ENCODE measurements at regions not wholly inside any gene's neighbourhood (a gene's known extent, or its start where the extent isn't known, plus 50 kb on each side); places are given as distances from the start of the nearest gene placed in this dataset.

DNA sequence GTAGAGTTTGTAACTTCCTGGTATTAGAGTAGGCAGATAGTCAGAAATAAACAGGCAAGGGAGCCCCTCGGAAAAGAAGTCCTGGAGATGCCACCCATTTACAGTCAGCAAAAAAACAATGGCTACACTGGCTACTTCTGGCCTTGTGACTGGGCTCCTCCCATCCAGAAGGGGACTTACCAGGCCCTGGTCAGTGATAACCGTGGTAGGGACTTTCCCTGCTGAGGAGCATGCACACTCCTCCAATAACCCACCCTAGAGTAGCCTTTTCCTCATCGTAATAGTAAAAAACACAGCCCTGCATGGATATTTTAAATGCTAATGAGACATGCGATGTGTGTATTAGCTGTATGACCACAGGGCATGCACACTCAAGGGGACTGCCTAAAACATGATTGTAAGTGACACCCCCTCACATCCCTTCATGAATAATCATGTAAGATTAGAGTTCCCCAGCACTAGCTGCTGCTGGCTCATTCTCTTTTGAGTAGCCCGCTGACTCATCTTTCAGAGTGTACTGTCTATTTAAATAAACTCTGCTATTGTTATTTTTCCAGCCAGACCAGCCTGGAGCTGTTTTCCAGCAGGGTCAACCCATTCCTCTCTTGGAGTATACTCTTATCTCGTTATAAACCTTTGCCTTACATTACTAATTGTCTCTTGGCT, 413.8 kb upstream of the TMTC1 start:
- BruUV-seq (replicated peaks) = no TSS peak
- Histone ChIP-seq H3K9ac (ENCODE audit: low read length) (no peak overlapping the region), H3K27me3 (ENCODE audit: low read length) (no peaks in the 10 kb centered on the region), H3K36me3 (ENCODE audit: low read depth, low read length) (no peaks in the 10 kb centered on the region), H2AFZ (ENCODE audit: low read length) (no peak overlapping the region), H3K27ac (ENCODE audit: low read length) (no peak overlapping the region), H4K20me1 (ENCODE audit: low read length) (no peaks in the 10 kb centered on the region), H3K9me2 (replicated peaks; ENCODE audit: low read length) (no peaks in the 10 kb centered on the region), H3K4me2 (ENCODE audit: low read length) (0 out of 2 replicates have a peak overlapping the region, but pooled peaks have one; percentile 15), H3K9me3 (ENCODE audit: low read length) (no peaks in the 10 kb centered on the region), H3K4me3 (ENCODE audit: low read length) (no peak overlapping the region), H3F3A (ENCODE audit: low read length, unreplicated experiment) (no peaks in the 10 kb centered on the region), H3K79me2 (ENCODE audit: low read length) (no peaks in the 10 kb centered on the region), H3K4me1 (ENCODE audit: insufficient read depth, low read length) (peaks cover 11% of the 10 kb centered on the region; the same call in 1 of the 2 replicates)
- peak; percentile 75 for ATAC-seq
- POLR2A ChIA-PET (ENCODE audit: unreplicated experiment) = no interaction called here
- TF ChIP-seq EZH2phosphoT487 (IDR thresholded peaks at IDR 0.05; ENCODE audit: borderline replicate concordance, low read length) (no peak), EZH2 (IDR thresholded peaks at IDR 0.05; ENCODE audit: low read length, unreplicated experiment) (no peak)
- TF ChIP-seq, protein P1, sequence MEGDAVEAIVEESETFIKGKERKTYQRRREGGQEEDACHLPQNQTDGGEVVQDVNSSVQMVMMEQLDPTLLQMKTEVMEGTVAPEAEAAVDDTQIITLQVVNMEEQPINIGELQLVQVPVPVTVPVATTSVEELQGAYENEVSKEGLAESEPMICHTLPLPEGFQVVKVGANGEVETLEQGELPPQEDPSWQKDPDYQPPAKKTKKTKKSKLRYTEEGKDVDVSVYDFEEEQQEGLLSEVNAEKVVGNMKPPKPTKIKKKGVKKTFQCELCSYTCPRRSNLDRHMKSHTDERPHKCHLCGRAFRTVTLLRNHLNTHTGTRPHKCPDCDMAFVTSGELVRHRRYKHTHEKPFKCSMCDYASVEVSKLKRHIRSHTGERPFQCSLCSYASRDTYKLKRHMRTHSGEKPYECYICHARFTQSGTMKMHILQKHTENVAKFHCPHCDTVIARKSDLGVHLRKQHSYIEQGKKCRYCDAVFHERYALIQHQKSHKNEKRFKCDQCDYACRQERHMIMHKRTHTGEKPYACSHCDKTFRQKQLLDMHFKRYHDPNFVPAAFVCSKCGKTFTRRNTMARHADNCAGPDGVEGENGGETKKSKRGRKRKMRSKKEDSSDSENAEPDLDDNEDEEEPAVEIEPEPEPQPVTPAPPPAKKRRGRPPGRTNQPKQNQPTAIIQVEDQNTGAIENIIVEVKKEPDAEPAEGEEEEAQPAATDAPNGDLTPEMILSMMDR (conservative IDR thresholded peaks at IDR 0.05; ENCODE audit: low read depth, low read length) = no peak
- peak; percentile 66 for DNase-seq
- CTCF ChIA-PET = no interaction called here
- intact Hi-C loops (cut with micrococcal nuclease) = no loop called here

DNA sequence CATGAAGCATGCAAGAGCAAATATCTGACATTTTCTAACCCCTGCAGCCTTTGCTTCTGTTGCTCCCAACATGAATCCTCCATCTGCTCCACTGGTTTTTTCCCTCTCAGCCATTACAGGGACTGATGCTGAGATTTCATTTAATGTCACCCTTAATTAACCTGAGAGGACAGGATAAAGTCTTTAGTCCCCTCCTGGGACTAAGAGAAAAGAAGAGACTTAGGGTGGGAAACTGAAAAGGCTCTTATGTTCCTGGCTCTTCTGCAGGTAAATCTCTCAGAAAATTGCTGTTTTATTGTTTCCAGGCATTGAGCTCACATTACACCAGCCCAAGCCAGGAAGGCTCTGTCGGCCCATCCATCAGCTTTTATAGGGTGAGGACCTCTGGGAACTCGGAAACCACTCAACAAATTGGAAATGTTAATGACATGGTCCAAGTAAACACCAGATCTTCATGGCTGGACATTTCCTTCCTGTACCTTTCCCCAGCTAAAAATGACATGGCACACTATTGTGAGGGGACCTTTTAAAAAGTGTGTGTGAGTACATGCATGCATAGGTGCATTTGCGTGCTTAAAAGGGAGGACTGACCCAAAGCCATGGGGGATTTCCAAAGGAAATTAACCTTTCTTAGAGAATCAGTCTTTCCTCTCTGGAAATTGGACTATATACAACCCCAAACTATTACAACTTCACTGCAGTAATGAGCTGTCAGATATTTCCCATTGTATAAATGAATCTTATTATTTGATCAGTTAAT, 408.1 kb upstream of the TMTC1 start:
- H3K27me3 ChIP-seq (ENCODE audit: low read length) = no peaks in the 10 kb centered on the region
- CTCF ChIA-PET = no interaction called here
- no peaks in the 10 kb centered on the region for H3K36me3 ChIP-seq (ENCODE audit: low read depth, low read length)
- no TSS peak for BruUV-seq (replicated peaks)
- no peaks in the 10 kb centered on the region for H4K20me1 ChIP-seq (ENCODE audit: low read length)
- intact Hi-C loops (cut with micrococcal nuclease) = no loop called here
- DNase-seq = no peak
- no peak overlapping the region for H2AFZ ChIP-seq (ENCODE audit: low read length)
- H3K79me2 ChIP-seq (ENCODE audit: low read length) = no peaks in the 10 kb centered on the region
- no peaks in the 10 kb centered on the region for H3F3A ChIP-seq (ENCODE audit: low read length, unreplicated experiment)
- no peak overlapping the region for H3K4me2 ChIP-seq (ENCODE audit: low read length)
- no peaks in the 10 kb centered on the region for H3K9me2 ChIP-seq (replicated peaks; ENCODE audit: low read length)
- POLR2A ChIA-PET (ENCODE audit: unreplicated experiment) = no interaction called here
- no peak for ATAC-seq
- no peaks in the 10 kb centered on the region for H3K4me1 ChIP-seq (ENCODE audit: insufficient read depth, low read length)
- H3K9me3 ChIP-seq (ENCODE audit: low read length) = no peaks in the 10 kb centered on the region
- no peak overlapping the region for H3K9ac ChIP-seq (ENCODE audit: low read length)
- H3K27ac ChIP-seq (ENCODE audit: low read length) = no peak overlapping the region
- H3K4me3 ChIP-seq (ENCODE audit: low read length) = no peak overlapping the region
- TF ChIP-seq, protein P1 (conservative IDR thresholded peaks at IDR 0.05; ENCODE audit: low read depth, low read length) = no peak
- TF ChIP-seq EZH2phosphoT487 (IDR thresholded peaks at IDR 0.05; ENCODE audit: borderline replicate concordance, low read length) = no peak
